ENCODE measurements at regions not wholly inside any gene's neighbourhood (a gene's known extent, or its start where the extent isn't known, plus 50 kb on each side); places are given as distances from the start of the nearest gene placed in this dataset.

- TF ChIP-seq CTCF (conservative IDR thresholded peaks at IDR 0.05; ENCODE audit: low read depth in 2 of 2) (no peak), JUNB (IDR thresholded peaks at IDR 0.05; ENCODE audit: unreplicated experiment) (no peak), POLR2AphosphoS5 (IDR thresholded peaks at IDR 0.05; ENCODE audit: low read depth) (no peak), CREB1 (CRISPR knock-in tag; IDR thresholded peaks at IDR 0.05; ENCODE audit: low read depth) (no peak), EZH2 (IDR thresholded peaks at IDR 0.05; ENCODE audit: low read depth, unreplicated experiment) (no peak), REST (IDR thresholded peaks at IDR 0.05; ENCODE audit: unreplicated experiment) (no peak), EZH2phosphoT487 (IDR thresholded peaks at IDR 0.05; ENCODE audit: unreplicated experiment) (no peak), STAT1 (IDR thresholded peaks at IDR 0.05; ENCODE audit: unreplicated experiment) (no peak), NANOG (IDR thresholded peaks at IDR 0.05; ENCODE audit: borderline replicate concordance) (no peak), ETS1 (IDR thresholded peaks at IDR 0.05) (no peak)
Measured at GRCh38 chr16:88276591-88276990, 106.2 kb upstream of the ZNF469 start.
